Mesendoderm (in vitro differentiated cells): ENCODE measurements at regions not wholly inside any gene's neighbourhood (a gene's known extent, or its start where the extent isn't known, plus 50 kb on each side); places are given as distances from the start of the nearest gene placed in this dataset.

Experiments
- DNase-seq: peaks from one replicate; pipeline ENCODE4 v3.0.0; 2013
- H2AK5ac ChIP-seq: 2 replicates; pipeline ENCODE4 v1.6.1; 2013; ENCODE audit warnings: low read length, inconsistent platforms
- H2BK120ac ChIP-seq: 2 replicates; pipeline ENCODE4 v1.6.1; 2013; ENCODE audit warnings: low read depth, mild to moderate bottlenecking, low read length, moderate library complexity, mixed read lengths
- H2BK15ac ChIP-seq: replicated peaks from 2 replicates; pipeline ENCODE4 v1.6.1; 2013; ENCODE audit warnings: low read depth, mild to moderate bottlenecking, moderate library complexity
- H2BK5ac ChIP-seq: 2 replicates; pipeline ENCODE4 v1.6.1; 2013; ENCODE audit warnings: low read length, inconsistent platforms
- H3K18ac ChIP-seq: 2 replicates; pipeline ENCODE4 v1.6.1; 2013; ENCODE audit warnings: mild to moderate bottlenecking, low read length, mixed read lengths
- H3K23ac ChIP-seq: one replicate; pipeline ENCODE4 v1.6.1; 2013; ENCODE audit warnings: low read length
- H3K27ac ChIP-seq: 2 replicates; pipeline ENCODE4 v1.5.1; 2013; ENCODE audit warnings: low read depth, mild to moderate bottlenecking, inconsistent platforms, low read length, moderate library complexity
- H3K27me3 ChIP-seq: 2 replicates; pipeline ENCODE4 v1.6.1; 2013; ENCODE audit warnings: low read length, control low read depth, mild to moderate bottlenecking, inconsistent platforms; ENCODE audit not compliant: insufficient read depth, poor library complexity
- H3K36me3 ChIP-seq: 2 replicates; pipeline ENCODE4 v1.6.1; 2013; ENCODE audit warnings: low read length, inconsistent platforms; ENCODE audit not compliant: control insufficient read depth, insufficient read depth
- H3K4ac ChIP-seq: one replicate; pipeline ENCODE4 v1.6.1; 2013; ENCODE audit warnings: low read depth, mild to moderate bottlenecking, low read length, moderate library complexity
- H3K4me1 ChIP-seq: 2 replicates; pipeline ENCODE4 v1.6.1; 2013; ENCODE audit warnings: low read depth, low read length, inconsistent platforms; ENCODE audit not compliant: control insufficient read depth
- H3K4me2 ChIP-seq: 2 replicates; pipeline ENCODE4 v1.6.1; 2013; ENCODE audit warnings: low read length
- H3K4me3 ChIP-seq: 2 replicates; pipeline ENCODE4 v1.5.1; 2013; ENCODE audit warnings: mild to moderate bottlenecking, low read length
- H3K56ac ChIP-seq: one replicate; pipeline ENCODE4 v1.6.1; 2013; ENCODE audit warnings: low read length
- H3K79me1 ChIP-seq: 2 replicates; pipeline ENCODE4 v1.6.1; 2013; ENCODE audit warnings: low read length, inconsistent platforms
- H3K79me2 ChIP-seq: 2 replicates; pipeline ENCODE4 v1.6.1; 2013; ENCODE audit warnings: mild to moderate bottlenecking, low read length; ENCODE audit not compliant: control insufficient read depth, insufficient read depth
- H3K9ac ChIP-seq: 2 replicates; pipeline ENCODE4 v1.6.1; 2013; ENCODE audit warnings: low read length, inconsistent platforms
- H4K5ac ChIP-seq: one replicate; pipeline ENCODE4 v1.6.1; 2013; ENCODE audit warnings: low read length
- H4K8ac ChIP-seq: one replicate; pipeline ENCODE4 v1.6.1; 2013; ENCODE audit warnings: low read depth, mild to moderate bottlenecking, control low read depth, low read length, moderate library complexity
- WGBS: extraction: QIAGEN DNeasy Blood & Tissue Kit; methylation state at CpG from one replicate; pipeline ENCODE4 v1.1.7; 2013; ENCODE audit warnings: low lambda C conversion rate, missing lambda C conversion rate; ENCODE audit not compliant: insufficient coverage; ENCODE audit errors: extremely low coverage; 5-methylcytosine and 5-hydroxymethylcytosine counted together

DNA sequence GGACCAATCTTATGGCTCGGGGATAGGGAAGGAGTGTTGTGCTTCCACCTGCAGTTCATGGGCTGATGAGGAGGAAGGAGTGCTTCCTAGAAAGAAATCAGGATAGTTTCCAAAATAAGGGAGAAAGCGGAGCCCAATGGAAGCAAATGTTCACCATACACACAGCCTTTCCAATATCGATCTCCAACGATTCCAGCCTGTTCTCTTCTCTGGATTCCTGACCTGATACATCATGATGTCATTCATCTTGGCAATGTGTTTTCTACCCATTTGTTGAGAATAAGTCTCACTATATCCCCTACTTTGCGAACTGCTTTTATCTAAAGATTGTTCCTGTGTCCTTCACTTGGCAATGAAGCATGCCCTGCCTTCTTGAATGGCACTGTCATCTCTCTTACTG lies 205.3 kb upstream of the SIX2 start:
- Histone ChIP-seq H3K56ac (no peak overlapping the region), H3K23ac (no peak overlapping the region)

GRCh38 chr2:45212953-45213635 lies 203.8 kb upstream of the SIX2 start:
- Histone ChIP-seq H3K56ac (no peak overlapping the region), H3K4me1 (no peaks in the 10 kb centered on the region), H4K5ac (no peak overlapping the region), H3K79me1 (no peaks in the 10 kb centered on the region), H3K4me3 (no peak overlapping the region), H2BK120ac (no peak overlapping the region), H3K4ac (no peak overlapping the region), H2AK5ac (no peak overlapping the region), H3K23ac (no peak overlapping the region), H3K18ac (no peak overlapping the region), H3K4me2 (no peak overlapping the region), H2BK5ac (no peak overlapping the region), H3K27ac (no peak overlapping the region), H3K27me3 (no peaks in the 10 kb centered on the region), H3K9ac (no peak overlapping the region), H2BK15ac (no peak overlapping the region), H3K79me2 (no peaks in the 10 kb centered on the region), H4K8ac (no peak overlapping the region), H3K36me3 (no peaks in the 10 kb centered on the region)
- no peak for DNase-seq
- WGBS = no CpG with 5 or more reads among the region's 5 CpGs

More for the DNA sequence above, 205.3 kb upstream of the SIX2 start:
- Histone ChIP-seq H2AK5ac (no peak overlapping the region), H3K79me2 (no peaks in the 10 kb centered on the region), H3K18ac (no peak overlapping the region), H3K9ac (no peak overlapping the region), H3K27ac (no peak overlapping the region), H3K36me3 (no peaks in the 10 kb centered on the region), H3K4me3 (no peak overlapping the region), H3K4ac (no peak overlapping the region), H3K27me3 (no peaks in the 10 kb centered on the region), H2BK15ac (no peak overlapping the region), H3K4me1 (no peaks in the 10 kb centered on the region), H2BK5ac (no peak overlapping the region), H3K79me1 (no peaks in the 10 kb centered on the region), H4K5ac (no peak overlapping the region), H2BK120ac (no peak overlapping the region), H4K8ac (no peak overlapping the region), H3K4me2 (no peak overlapping the region)
- WGBS = no CpG with 5 or more reads among the region's 5 CpGs
- DNase-seq = no peak

GRCh38 chr2:45211636-45212035 lies 202.4 kb upstream of the SIX2 start:
- no peak overlapping the region for H4K8ac ChIP-seq

DNA sequence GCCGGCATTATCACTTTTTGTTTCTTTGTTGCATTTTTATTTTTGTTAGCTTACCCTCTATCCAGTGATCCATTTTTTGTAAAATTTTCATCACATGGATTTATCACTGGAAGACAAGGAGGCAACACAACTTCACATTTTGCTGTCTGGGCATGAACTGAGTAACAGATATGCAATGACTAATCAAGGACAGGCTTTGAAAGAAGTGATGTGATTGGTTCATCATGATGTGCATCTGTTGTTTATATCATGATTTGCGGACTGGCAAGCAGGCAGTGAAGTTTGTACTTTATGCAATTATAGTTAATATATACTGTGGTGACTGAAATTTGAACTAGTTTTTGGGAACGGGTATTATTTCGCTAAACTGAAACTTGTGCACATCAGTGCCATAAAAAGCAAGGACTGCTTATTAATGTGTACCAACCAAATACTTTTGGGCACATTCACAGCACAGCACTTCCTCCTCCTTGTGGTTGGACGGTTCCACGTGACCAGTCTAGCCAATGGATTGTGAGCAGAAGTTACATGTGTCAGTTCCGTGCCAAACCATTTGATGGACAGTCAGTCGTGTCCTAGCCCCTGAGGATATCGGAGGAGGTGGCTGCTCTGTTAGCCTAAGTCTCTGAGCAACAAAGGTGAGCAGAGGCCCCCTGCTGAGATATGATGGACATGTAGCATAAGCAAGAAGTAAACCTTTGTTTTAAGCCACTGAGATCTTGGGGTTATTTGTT lies 201.4 kb upstream of the SIX2 start:
- no peak overlapping the region for H2BK5ac ChIP-seq
- H3K27me3 ChIP-seq = no peaks in the 10 kb centered on the region
- H3K23ac ChIP-seq = no peak overlapping the region
- no peak overlapping the region for H4K8ac ChIP-seq
- H2BK15ac ChIP-seq = no peak overlapping the region
- H3K27ac ChIP-seq = no peak overlapping the region
- H3K4me1 ChIP-seq = no peaks in the 10 kb centered on the region
- no CpG with 5 or more reads among the region's 9 CpGs for WGBS
- DNase-seq = no peak
- H3K4me3 ChIP-seq = no peak overlapping the region
- H3K36me3 ChIP-seq = no peaks in the 10 kb centered on the region
- no peak overlapping the region for H2BK120ac ChIP-seq
- no peak overlapping the region for H3K18ac ChIP-seq
- no peak overlapping the region for H2AK5ac ChIP-seq
- no peaks in the 10 kb centered on the region for H3K79me1 ChIP-seq
- H3K4ac ChIP-seq = no peak overlapping the region
- no peak overlapping the region for H3K4me2 ChIP-seq
- no peaks in the 10 kb centered on the region for H3K79me2 ChIP-seq
- H3K56ac ChIP-seq = no peak overlapping the region
- H3K9ac ChIP-seq = no peak overlapping the region
- no peak overlapping the region for H4K5ac ChIP-seq

More at GRCh38 chr2:45211636-45212035, 202.4 kb upstream of the SIX2 start:
- Histone ChIP-seq H3K4me3 (no peak overlapping the region), H4K5ac (no peak overlapping the region), H3K36me3 (no peaks in the 10 kb centered on the region), H2BK5ac (no peak overlapping the region), H2BK120ac (no peak overlapping the region), H3K79me1 (no peaks in the 10 kb centered on the region), H3K56ac (no peak overlapping the region), H3K27me3 (no peaks in the 10 kb centered on the region), H3K4me2 (no peak overlapping the region), H2AK5ac (no peak overlapping the region), H3K18ac (no peak overlapping the region), H3K27ac (no peak overlapping the region), H3K79me2 (no peaks in the 10 kb centered on the region), H3K4ac (no peak overlapping the region), H3K9ac (no peak overlapping the region), H3K23ac (no peak overlapping the region), H2BK15ac (no peak overlapping the region), H3K4me1 (no peaks in the 10 kb centered on the region)
- no peak for DNase-seq
- WGBS = no CpG with 5 or more reads among the region's 3 CpGs

- no peak overlapping the region for H3K56ac ChIP-seq
- H3K4me1 ChIP-seq = no peaks in the 10 kb centered on the region
- no peak overlapping the region for H4K8ac ChIP-seq
- no peak for DNase-seq
- no peak overlapping the region for H3K27ac ChIP-seq
- WGBS = no CpG with 5 or more reads among the region's 1 CpG
- H3K36me3 ChIP-seq = no peaks in the 10 kb centered on the region
- H3K4ac ChIP-seq = no peak overlapping the region
- no peak overlapping the region for H2BK5ac ChIP-seq
- no peak overlapping the region for H3K9ac ChIP-seq
- H3K4me2 ChIP-seq = no peak overlapping the region
- no peak overlapping the region for H2BK15ac ChIP-seq
- H3K79me1 ChIP-seq = no peaks in the 10 kb centered on the region
- H2AK5ac ChIP-seq = no peak overlapping the region
- no peak overlapping the region for H2BK120ac ChIP-seq
- no peak overlapping the region for H4K5ac ChIP-seq
- no peak overlapping the region for H3K4me3 ChIP-seq
- no peaks in the 10 kb centered on the region for H3K79me2 ChIP-seq
- no peak overlapping the region for H3K18ac ChIP-seq
- H3K27me3 ChIP-seq = no peaks in the 10 kb centered on the region
- no peak overlapping the region for H3K23ac ChIP-seq
These were observed 200.6 kb upstream of the SIX2 start for GRCh38 chr2:45209875-45210274.
